H1 (cell line): ENCODE measurements at regions not wholly inside any gene's neighbourhood (a gene's known extent, or its start where the extent isn't known, plus 50 kb on each side); places are given as distances from the start of the nearest gene placed in this dataset.

Source experiments
- CTCF ChIA-PET: fragments of 300-600 bp; sonication (Branson Sonifier 250); formaldehyde crosslinking; loops from one replicate; lab custom pipeline; 2021; ENCODE audit not compliant: partially characterized antibody; lab: Charles Lee
- POLR2A ChIA-PET: fragments of 300-600 bp; sonication (Branson Sonifier 250); formaldehyde crosslinking; loops from one replicate; lab custom pipeline; 2021; ENCODE audit warnings: inconsistent platforms; ENCODE audit not compliant: partially characterized antibody; lab: Charles Lee
- DNase-seq, 2 experiments: peaks; one replicate each; pipeline versions ENCODE4 v3.0.0 to v3.0.0-alpha.2; 2010 to 2022; ENCODE audit warnings: low spot score in 2 of 2, low read depth in 1 of 2, mixed read lengths in 1 of 2
- FAIRE-seq: peaks from 2 replicates; lab custom pipeline; 2011; peaks lifted over from hg19 to GRCh38; lab: Jason Lieb, UNC
- H2AFZ ChIP-seq: 2 replicates; pipeline ENCODE4 v1.8.1; 2012; ENCODE audit warnings: low read length, inconsistent platforms
- H2AK5ac ChIP-seq: 2 replicates; pipeline ENCODE4 v1.6.1; 2013; ENCODE audit warnings: low read depth, low read length
- H2BK120ac ChIP-seq: replicated peaks from 2 replicates; pipeline ENCODE3; 2013; ENCODE audit warnings: low read depth, low read length, inconsistent platforms
- H2BK12ac ChIP-seq: 2 replicates; pipeline ENCODE4 v1.6.1; 2013; ENCODE audit warnings: low read depth, low read length
- H2BK15ac ChIP-seq: 2 replicates; pipeline ENCODE4 v1.6.1; 2013; ENCODE audit warnings: low read length
- H2BK20ac ChIP-seq: 2 replicates; pipeline ENCODE4 v1.6.1; 2013; ENCODE audit warnings: low read length
- H2BK5ac ChIP-seq: 2 replicates; pipeline ENCODE4 v1.6.1; 2013; ENCODE audit warnings: low read depth, low read length
- H3K14ac ChIP-seq: 2 replicates; pipeline ENCODE4 v1.6.1; 2013; ENCODE audit warnings: inconsistent platforms; ENCODE audit not compliant: insufficient read length
- H3K18ac ChIP-seq: 2 replicates; pipeline ENCODE4 v1.6.1; 2013; ENCODE audit warnings: low read length; ENCODE audit errors: extremely low read depth
- H3K23ac ChIP-seq: 2 replicates; pipeline ENCODE4 v1.6.1; 2013; ENCODE audit warnings: inconsistent platforms; ENCODE audit not compliant: insufficient read length
- H3K23me2 ChIP-seq: 2 replicates; pipeline ENCODE4 v1.6.1; 2013; ENCODE audit warnings: low read depth, low read length
- H3K27ac ChIP-seq: 2 replicates; pipeline ENCODE4 v1.6.1; 2011; ENCODE audit warnings: low read depth, low read length, inconsistent platforms
- H3K27me3 ChIP-seq, 4 experiments: replicated peaks in 1 of 4; 1 replicate in 1 of 4; 2 replicates in 3 of 4; pipeline versions ENCODE4 v1.6.1 to v1.8.1; 2011 to 2013; ENCODE audit warnings: low read length in 3 of 4, mild to moderate bottlenecking in 3 of 4, inconsistent platforms in 2 of 4, mixed read lengths in 2 of 4, moderate library complexity in 1 of 4; ENCODE audit not compliant: control insufficient read depth in 3 of 4, insufficient read depth in 3 of 4; ENCODE audit errors: extremely low read depth in 1 of 4
- H3K36me3 ChIP-seq, 4 experiments: 2 replicates each; pipeline versions ENCODE4 v1.6.1 to v1.8.1; 2011 to 2013; ENCODE audit warnings: mild to moderate bottlenecking in 4 of 4, low read length in 3 of 4, moderate library complexity in 2 of 4, control low read depth in 1 of 4, inconsistent platforms in 1 of 4; ENCODE audit not compliant: insufficient read depth in 4 of 4, control insufficient read depth in 2 of 4
- H3K4ac ChIP-seq: replicated peaks from 2 replicates; pipeline ENCODE3; 2013; ENCODE audit warnings: low read length, low read depth, mixed read lengths, inconsistent platforms; ENCODE audit not compliant: insufficient read length
- H3K4me1 ChIP-seq, 4 experiments: replicated peaks in 1 of 4; 1 replicate in 1 of 4; 2 replicates in 3 of 4; pipeline versions ENCODE4 v1.6.1 to v1.8.1; 2011 to 2013; ENCODE audit warnings: low read length in 3 of 4, inconsistent platforms in 2 of 4, mixed read lengths in 1 of 4; ENCODE audit not compliant: insufficient read depth in 4 of 4, control insufficient read depth in 3 of 4
- H3K4me2 ChIP-seq, 2 experiments: 2 replicates each; pipeline versions ENCODE4 v1.6.1 to v1.8.1; 2011 to 2013; ENCODE audit warnings: low read depth in 2 of 2, low read length in 2 of 2, control low read depth in 1 of 2, inconsistent platforms in 1 of 2, mild to moderate bottlenecking in 1 of 2; ENCODE audit not compliant: insufficient read depth in 1 of 2
- H3K4me3 ChIP-seq, 4 experiments: fragments of 200-600, 300-600 bp in 1 of 4; sonication (generic), shearing (Covaris generic), sonication (Bioruptor Twin) in 1 of 4; 2 replicates each; pipeline versions ENCODE4 v1.5.1 to v1.8.1; 2011 to 2016; ENCODE audit warnings: low read length in 4 of 4, low read depth in 3 of 4, control low read depth in 2 of 4, inconsistent platforms in 2 of 4, mild to moderate bottlenecking in 2 of 4, mixed read lengths in 1 of 4, moderate library complexity in 1 of 4; ENCODE audit not compliant: insufficient read depth in 2 of 4; ENCODE audit errors: extremely low read depth in 1 of 4
- H3K56ac ChIP-seq: replicated peaks from 2 replicates; pipeline ENCODE3; 2013; ENCODE audit warnings: low read depth, mild to moderate bottlenecking, mixed read lengths, low read length, inconsistent platforms; ENCODE audit not compliant: insufficient read length
- H3K79me1 ChIP-seq: 2 replicates; pipeline ENCODE4 v1.6.1; 2013; ENCODE audit warnings: low read depth, low read length, control low read depth
- H3K79me2 ChIP-seq, 2 experiments: 2 replicates each; pipeline versions ENCODE4 v1.6.1 to v1.8.1; 2012 to 2013; ENCODE audit warnings: low read length in 2 of 2, mild to moderate bottlenecking in 2 of 2, inconsistent platforms in 1 of 2; ENCODE audit not compliant: insufficient read depth in 2 of 2, control insufficient read depth in 1 of 2
- H3K9ac ChIP-seq, 4 experiments: replicated peaks in 1 of 4; 1 replicate in 1 of 4; 2 replicates in 3 of 4; pipeline versions ENCODE4 v1.6.1 to v1.8.1; 2011 to 2013; ENCODE audit warnings: low read depth in 3 of 4, low read length in 3 of 4, control low read depth in 2 of 4, mild to moderate bottlenecking in 2 of 4, moderate library complexity in 2 of 4, inconsistent platforms in 1 of 4; ENCODE audit errors: extremely low read depth in 1 of 4
- H3K9me3 ChIP-seq, 2 experiments: 2 replicates each; pipeline versions ENCODE4 v1.6.1 to v1.8.1; 2012 to 2013; ENCODE audit warnings: mild to moderate bottlenecking in 2 of 2, moderate library complexity in 2 of 2, control low read depth in 1 of 2, inconsistent platforms in 1 of 2, low read depth in 1 of 2, low read length in 1 of 2, mixed read lengths in 1 of 2; ENCODE audit not compliant: insufficient read depth in 2 of 2
- H4K20me1 ChIP-seq, 2 experiments: replicated peaks in 1 of 2; 2 replicates each; pipeline versions ENCODE3 to v1.8.1; 2011 to 2013; ENCODE audit warnings: inconsistent platforms in 2 of 2, low read length in 2 of 2, mild to moderate bottlenecking in 1 of 2; ENCODE audit not compliant: insufficient read depth in 2 of 2, control insufficient read depth in 1 of 2
- H4K5ac ChIP-seq: 2 replicates; pipeline ENCODE4 v1.6.1; 2013; ENCODE audit warnings: low read length, low read depth, mixed read lengths, inconsistent platforms; ENCODE audit not compliant: insufficient read length
- H4K8ac ChIP-seq: 2 replicates; pipeline ENCODE4 v1.8.0; 2013; ENCODE audit warnings: mild to moderate bottlenecking, moderate library complexity, low read length, inconsistent platforms; ENCODE audit not compliant: insufficient read depth; ENCODE audit errors: extremely low read depth
- H4K91ac ChIP-seq: replicated peaks from 2 replicates; pipeline ENCODE3; 2013; ENCODE audit warnings: low read length, mixed read lengths, inconsistent platforms; ENCODE audit not compliant: insufficient read length
- CBX5 ChIP-seq: fragments of 300-800, 300-1000 bp; sonication (generic); IDR thresholded peaks from 2 replicates; pipeline ENCODE4 v1.7.1; 2016; ENCODE audit warnings: antibody characterized with exemption, low read length, low read depth
- CEBPB ChIP-seq: IDR thresholded peaks from 2 replicates; pipeline ENCODE4 v1.6.1; 2012; ENCODE audit warnings: low read depth, low read length
- CHD1 ChIP-seq: IDR thresholded peaks from 2 replicates; pipeline ENCODE4 v1.6.1; 2012; ENCODE audit warnings: low read depth, low read length, improper control_type of control experiment
- HDAC6 ChIP-seq: IDR thresholded peaks from one replicate; pipeline ENCODE4 v1.7.1; 2012; ENCODE audit warnings: low read depth, mild to moderate bottlenecking, inconsistent platforms, low read length, moderate library complexity
- KDM1A ChIP-seq: fragments of 200-600, 300-600 bp; sonication (generic); IDR thresholded peaks from 2 replicates; pipeline ENCODE4 v1.7.1; 2016; ENCODE audit warnings: mild to moderate bottlenecking, low read length, borderline replicate concordance
- SP1 ChIP-seq: IDR thresholded peaks from 2 replicates; pipeline ENCODE4 v1.6.1; 2011; ENCODE audit warnings: low read depth, low read length
- SP4 ChIP-seq: IDR thresholded peaks from 2 replicates; pipeline ENCODE4 v1.6.1; 2012; ENCODE audit warnings: low read length, inconsistent platforms
- TAF7 ChIP-seq: optimal IDR thresholded peaks from 2 replicates; pipeline ENCODE3; 2011; ENCODE audit warnings: low read depth, mild to moderate bottlenecking, inconsistent platforms, low read length, moderate library complexity, borderline replicate concordance
- TCF12 ChIP-seq: IDR thresholded peaks from 2 replicates; pipeline ENCODE4 v1.6.1; 2011; ENCODE audit warnings: low read depth, mild to moderate bottlenecking, low read length
- WGBS, 2 experiments: shearing (Covaris generic) in 1 of 2; methylation state at CpG; one replicate each; pipeline versions ENCODE4 v1.1.6 to v1.1.7; 2013 to 2015; ENCODE audit warnings: low lambda C conversion rate in 2 of 2, mixed read lengths in 2 of 2, inconsistent platforms in 1 of 2, low coverage in 1 of 2, missing lambda C conversion rate in 1 of 2; ENCODE audit not compliant: insufficient replicate concordance in 2 of 2, insufficient coverage in 1 of 2, insufficient read length in 1 of 2; ENCODE audit errors: extremely low coverage in 1 of 2, missing lambda C conversion rate in 1 of 2; 5-methylcytosine and 5-hydroxymethylcytosine counted together
- TF ChIP-seq, protein P1 (sequence below): IDR thresholded peaks from 2 replicates; pipeline ENCODE4 v1.6.1; 2012; ENCODE audit warnings: inconsistent platforms
- TF ChIP-seq, protein P2 (sequence below): IDR thresholded peaks from 2 replicates; pipeline ENCODE4 v1.6.1; 2012; ENCODE audit warnings: inconsistent platforms

DNA sequence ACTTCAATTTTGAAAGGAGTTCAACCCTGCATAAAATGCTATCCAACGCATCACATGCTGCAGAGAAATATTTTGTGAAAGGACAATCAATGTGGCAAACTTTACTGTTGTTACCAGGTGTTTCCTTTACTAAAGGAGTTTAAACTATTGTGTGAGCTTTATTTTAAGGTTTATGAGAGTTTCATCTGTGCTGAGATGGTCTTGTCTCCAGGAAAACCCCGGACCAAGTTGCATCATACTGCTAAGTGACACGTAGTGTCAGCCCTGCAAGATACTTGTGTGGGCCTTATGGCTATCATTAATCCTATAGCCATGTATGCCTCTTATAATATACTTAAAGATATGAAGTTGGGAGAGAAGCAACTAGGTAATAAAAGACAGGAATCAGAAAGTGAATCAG is 94.5 kb upstream of the EPHA6 start:
- Histone ChIP-seq H2BK20ac (no peak overlapping the region), H2AK5ac (no peak overlapping the region), H3K9me3 (no peaks in the 10 kb centered on the region), H4K8ac (no peak overlapping the region), H3K56ac (no peak overlapping the region), H2BK120ac (no peak overlapping the region), H2BK12ac (no peak overlapping the region), H4K91ac (no peak overlapping the region), H3K79me2 (no peaks in the 10 kb centered on the region), H3K23ac (no peak overlapping the region), H4K5ac (no peak overlapping the region), H2BK15ac (no peak overlapping the region), H3K23me2 (no peaks in the 10 kb centered on the region), H3K27me3 (no peaks in the 10 kb centered on the region), H3K4me3 (no peak overlapping the region), H3K4me1 (no peaks in the 10 kb centered on the region), H3K9ac (no peak overlapping the region), H3K36me3 (no peaks in the 10 kb centered on the region), H2BK5ac (no peak overlapping the region), H3K14ac (no peak overlapping the region), H4K20me1 (no peaks in the 10 kb centered on the region), H3K79me1 (no peaks in the 10 kb centered on the region), H2AFZ (no peak overlapping the region), H3K4ac (no peak overlapping the region), H3K4me2 (no peak overlapping the region), H3K27ac (no peak overlapping the region), H3K18ac (no peak overlapping the region)
- TF ChIP-seq CEBPB: no peak
- no peak for TF ChIP-seq SP1
- TF ChIP-seq, protein P1, sequence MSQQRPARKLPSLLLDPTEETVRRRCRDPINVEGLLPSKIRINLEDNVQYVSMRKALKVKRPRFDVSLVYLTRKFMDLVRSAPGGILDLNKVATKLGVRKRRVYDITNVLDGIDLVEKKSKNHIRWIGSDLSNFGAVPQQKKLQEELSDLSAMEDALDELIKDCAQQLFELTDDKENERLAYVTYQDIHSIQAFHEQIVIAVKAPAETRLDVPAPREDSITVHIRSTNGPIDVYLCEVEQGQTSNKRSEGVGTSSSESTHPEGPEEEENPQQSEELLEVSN: no peak
- TF ChIP-seq TCF12: no peak
- TF ChIP-seq, protein P2, sequence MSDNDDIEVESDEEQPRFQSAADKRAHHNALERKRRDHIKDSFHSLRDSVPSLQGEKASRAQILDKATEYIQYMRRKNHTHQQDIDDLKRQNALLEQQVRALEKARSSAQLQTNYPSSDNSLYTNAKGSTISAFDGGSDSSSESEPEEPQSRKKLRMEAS: no peak
- no peak for TF ChIP-seq CBX5
- no peak for TF ChIP-seq SP4
- no peak for TF ChIP-seq TAF7
- no peak for TF ChIP-seq KDM1A
- TF ChIP-seq CHD1: no peak
- no peak for TF ChIP-seq HDAC6
- ChIA-PET POLR2A (no interaction called here), CTCF (interaction anchor here (1.5 kb wide), 1 partner anchor 20 kb away, joined by 4 read pairs; no protein-coding TSS in a partner anchor)
- FAIRE-seq (no peak), DNase-seq (no peak)
- 96% methylated on average over 3 of the region's 3 CpGs; no CpG with 5 or more reads in 1 of the 2 experiments for WGBS, 2 experiments
